Suprapubic skin (tissue), 3 donors: ENCODE measurements at regions not wholly inside any gene's neighbourhood (a gene's known extent, or its start where the extent isn't known, plus 50 kb on each side); places are given as distances from the start of the nearest gene placed in this dataset.

ENCODE experiments used
- EP300 ChIP-seq: sonication (generic); formaldehyde crosslinking; IDR thresholded peaks from one replicate; pipeline ENCODE4 v1.6.1; 2017; ENCODE audit warnings: antibody characterized with exemption
- TF ChIP-seq, protein P1 (sequence below), 2 donors: fragments of 200-600 bp in 1 of 2; fragments of 450-650 bp in 1 of 2; sonication (generic) in 1 of 2; IDR thresholded peaks; one replicate each; pipeline ENCODE4 v1.5.1; 2016 to 2019; ENCODE audit warnings: antibody characterized with exemption in 2 of 2, mild to moderate bottlenecking in 1 of 2, moderate library complexity in 1 of 2

- TF ChIP-seq, protein P1, sequence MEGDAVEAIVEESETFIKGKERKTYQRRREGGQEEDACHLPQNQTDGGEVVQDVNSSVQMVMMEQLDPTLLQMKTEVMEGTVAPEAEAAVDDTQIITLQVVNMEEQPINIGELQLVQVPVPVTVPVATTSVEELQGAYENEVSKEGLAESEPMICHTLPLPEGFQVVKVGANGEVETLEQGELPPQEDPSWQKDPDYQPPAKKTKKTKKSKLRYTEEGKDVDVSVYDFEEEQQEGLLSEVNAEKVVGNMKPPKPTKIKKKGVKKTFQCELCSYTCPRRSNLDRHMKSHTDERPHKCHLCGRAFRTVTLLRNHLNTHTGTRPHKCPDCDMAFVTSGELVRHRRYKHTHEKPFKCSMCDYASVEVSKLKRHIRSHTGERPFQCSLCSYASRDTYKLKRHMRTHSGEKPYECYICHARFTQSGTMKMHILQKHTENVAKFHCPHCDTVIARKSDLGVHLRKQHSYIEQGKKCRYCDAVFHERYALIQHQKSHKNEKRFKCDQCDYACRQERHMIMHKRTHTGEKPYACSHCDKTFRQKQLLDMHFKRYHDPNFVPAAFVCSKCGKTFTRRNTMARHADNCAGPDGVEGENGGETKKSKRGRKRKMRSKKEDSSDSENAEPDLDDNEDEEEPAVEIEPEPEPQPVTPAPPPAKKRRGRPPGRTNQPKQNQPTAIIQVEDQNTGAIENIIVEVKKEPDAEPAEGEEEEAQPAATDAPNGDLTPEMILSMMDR (IDR thresholded peaks at IDR 0.05), result no peak
- no peak for TF ChIP-seq EP300
These were observed 142.8 kb downstream of the DLL1 start for GRCh38 chr6:170147832-170148708.
